ENCODE measurements at regions not wholly inside any gene's neighbourhood (a gene's known extent, or its start where the extent isn't known, plus 50 kb on each side); places are given as distances from the start of the nearest gene placed in this dataset.
A peak's percentile ranks its signal among the peaks of the same experiment; 100 is the strongest.
"Not testable (repeated sequence)": the region's sequence is repeated elsewhere in the genome, so short reads cannot be mapped to it uniquely, and the experiment has no call there.

DNA sequence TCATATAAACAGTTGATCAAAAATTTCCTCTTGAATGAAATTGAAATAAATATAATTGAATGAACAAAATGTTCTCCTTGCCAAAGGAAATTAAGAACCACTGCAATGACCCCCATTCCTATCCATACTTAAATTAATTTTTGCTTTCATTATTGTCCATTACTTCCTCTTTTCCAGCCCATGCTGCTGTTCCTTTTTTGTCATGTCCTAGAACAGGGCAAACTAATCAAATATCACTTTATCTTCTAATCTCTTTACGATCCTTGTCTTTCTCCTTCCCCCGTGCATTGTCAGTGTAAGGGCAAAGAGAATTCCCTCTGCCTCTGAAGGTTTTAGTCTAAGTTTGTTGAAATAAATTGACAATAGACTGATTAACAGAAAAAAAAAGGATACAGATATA lies 203.0 kb downstream of the CENPC start:
- WGBS (ENCODE audit: insufficient coverage) = no CpG with 5 or more reads among the region's 2 CpGs
- Histone ChIP-seq H3K27ac (ENCODE audit: low read length) (no peak overlapping the region), H3K9me3 (replicated peaks; ENCODE audit: control insufficient read depth, low read depth, low read length) (no peaks in the 10 kb centered on the region), H3K4me1 (ENCODE audit: control insufficient read depth, insufficient read depth, low read length) (no peaks in the 10 kb centered on the region), H3K27me3 (ENCODE audit: control insufficient read depth, insufficient read depth, low read length) (no peaks in the 10 kb centered on the region), H3K36me3 (ENCODE audit: control insufficient read depth, insufficient read depth, low read length) (no peaks in the 10 kb centered on the region), H3K4me3 (ENCODE audit: low read length) (no peak overlapping the region)
- DNase-seq = no peak

GRCh38 chr4:67333664-67334063 lies 211.6 kb downstream of the CENPC start:
- H3K36me3 ChIP-seq (ENCODE audit: control insufficient read depth, insufficient read depth, low read length) = no peaks in the 10 kb centered on the region
- H3K27me3 ChIP-seq (ENCODE audit: control insufficient read depth, insufficient read depth, low read length) = no peaks in the 10 kb centered on the region
- no peaks in the 10 kb centered on the region for H3K9me3 ChIP-seq (replicated peaks; ENCODE audit: control insufficient read depth, low read depth, low read length)
- WGBS (ENCODE audit: insufficient coverage) = 66% methylated on average over 2 of the region's 4 CpGs
- no peak overlapping the region for H3K27ac ChIP-seq (ENCODE audit: low read length)
- no peaks in the 10 kb centered on the region for H3K4me1 ChIP-seq (ENCODE audit: control insufficient read depth, insufficient read depth, low read length)
- peak; percentile 69 for DNase-seq
- no peak overlapping the region for H3K4me3 ChIP-seq (ENCODE audit: low read length)

DNA sequence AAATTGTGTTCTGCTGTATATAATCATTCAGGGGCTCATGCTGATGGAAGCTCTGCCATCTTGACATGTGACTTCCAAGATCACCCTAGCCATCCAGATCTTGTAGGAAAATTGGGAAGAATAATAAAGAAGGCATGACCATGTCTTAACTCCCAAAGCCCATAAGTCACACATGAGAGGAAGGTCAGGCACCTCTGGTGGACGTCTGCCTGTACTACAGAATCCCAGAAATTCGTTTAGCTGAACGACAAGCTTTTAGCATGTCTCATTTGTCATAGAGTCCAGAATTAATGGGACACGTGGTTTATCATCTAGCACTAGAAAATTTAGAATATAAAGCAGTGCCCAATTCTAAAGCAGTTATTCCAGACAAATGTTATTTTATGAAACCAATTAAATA lies 212.7 kb downstream of the CENPC start:
- no peak overlapping the region for H3K4me3 ChIP-seq (ENCODE audit: low read length)
- H3K27me3 ChIP-seq (ENCODE audit: control insufficient read depth, insufficient read depth, low read length) = no peaks in the 10 kb centered on the region
- no CpG with 5 or more reads among the region's 4 CpGs for WGBS (ENCODE audit: insufficient coverage)
- no peak overlapping the region for H3K27ac ChIP-seq (ENCODE audit: low read length)
- DNase-seq = no peak
- H3K4me1 ChIP-seq (ENCODE audit: control insufficient read depth, insufficient read depth, low read length) = no peaks in the 10 kb centered on the region
- H3K36me3 ChIP-seq (ENCODE audit: control insufficient read depth, insufficient read depth, low read length) = no peaks in the 10 kb centered on the region
- no peaks in the 10 kb centered on the region for H3K9me3 ChIP-seq (replicated peaks; ENCODE audit: control insufficient read depth, low read depth, low read length)

DNA sequence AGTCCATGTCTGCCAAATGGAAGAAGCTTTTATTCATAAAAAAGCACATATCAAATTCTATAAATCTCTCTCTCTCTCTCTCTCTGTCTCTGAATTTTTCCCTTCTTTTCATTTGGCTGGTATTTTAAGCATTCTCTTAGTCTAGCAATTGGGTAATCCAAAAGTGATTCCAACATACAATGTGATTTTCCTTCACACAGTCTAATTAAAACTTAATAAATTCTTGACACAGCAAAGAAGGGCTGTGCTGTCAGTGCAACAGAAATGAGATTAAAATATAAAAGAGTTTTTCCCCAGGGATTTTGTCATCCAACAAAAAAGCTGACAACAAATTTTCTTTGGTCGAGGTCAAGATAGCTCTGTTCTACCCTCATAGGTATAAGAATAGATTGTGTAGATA lies 216.9 kb downstream of the CENPC start:
- Histone ChIP-seq H3K27me3 (ENCODE audit: control insufficient read depth, insufficient read depth, low read length) (no peaks in the 10 kb centered on the region), H3K36me3 (ENCODE audit: control insufficient read depth, insufficient read depth, low read length) (no peaks in the 10 kb centered on the region), H3K4me3 (ENCODE audit: low read length) (no peak overlapping the region), H3K27ac (ENCODE audit: low read length) (no peak overlapping the region), H3K9me3 (replicated peaks; ENCODE audit: control insufficient read depth, low read depth, low read length) (no peaks in the 10 kb centered on the region), H3K4me1 (ENCODE audit: control insufficient read depth, insufficient read depth, low read length) (no peaks in the 10 kb centered on the region)
- DNase-seq = no peak
- no CpG with 5 or more reads among the region's 1 CpG for WGBS (ENCODE audit: insufficient coverage)

- H3K36me3 ChIP-seq (ENCODE audit: control insufficient read depth, insufficient read depth, low read length) = no peaks in the 10 kb centered on the region
- H3K9me3 ChIP-seq (replicated peaks; ENCODE audit: control insufficient read depth, low read depth, low read length) = no peaks in the 10 kb centered on the region
- H3K27ac ChIP-seq (ENCODE audit: low read length) = no peak overlapping the region
- 0% methylated on average over 1 of the region's 2 CpGs for WGBS (ENCODE audit: insufficient coverage)
- no peak overlapping the region for H3K4me3 ChIP-seq (ENCODE audit: low read length)
- H3K27me3 ChIP-seq (ENCODE audit: control insufficient read depth, insufficient read depth, low read length) = no peaks in the 10 kb centered on the region
- no peak for DNase-seq
- H3K4me1 ChIP-seq (ENCODE audit: control insufficient read depth, insufficient read depth, low read length) = no peaks in the 10 kb centered on the region
Measured at GRCh38 chr4:67328018-67328278, 217.4 kb downstream of the CENPC start.

- WGBS (ENCODE audit: insufficient coverage) = no CpG with 5 or more reads among the region's 6 CpGs
- no peaks in the 10 kb centered on the region for H3K9me3 ChIP-seq (replicated peaks; ENCODE audit: control insufficient read depth, low read depth, low read length)
- DNase-seq = peak; percentile 72
Measured at GRCh38 chr4:67327245-67328017, 217.9 kb downstream of the CENPC start.

GRCh38 chr4:67325791-67326190 lies 219.5 kb downstream of the CENPC start:
- whole genome bisulfite sequencing (ENCODE audit: insufficient coverage) = no CpG with 5 or more reads among the region's 2 CpGs
- Histone ChIP-seq H3K9me3 (replicated peaks; ENCODE audit: control insufficient read depth, low read depth, low read length) (no peaks in the 10 kb centered on the region), H3K27ac (ENCODE audit: low read length) (no peak overlapping the region), H3K36me3 (ENCODE audit: control insufficient read depth, insufficient read depth, low read length) (no peaks in the 10 kb centered on the region), H3K4me3 (ENCODE audit: low read length) (no peak overlapping the region), H3K4me1 (ENCODE audit: control insufficient read depth, insufficient read depth, low read length) (no peaks in the 10 kb centered on the region), H3K27me3 (ENCODE audit: control insufficient read depth, insufficient read depth, low read length) (no peaks in the 10 kb centered on the region)
- DNase-seq = no peak

More at GRCh38 chr4:67327245-67328017, 217.9 kb downstream of the CENPC start:
- Histone ChIP-seq H3K36me3 (ENCODE audit: control insufficient read depth, insufficient read depth, low read length) (no peaks in the 10 kb centered on the region), H3K27ac (ENCODE audit: low read length) (no peak overlapping the region), H3K4me3 (ENCODE audit: low read length) (no peak overlapping the region), H3K27me3 (ENCODE audit: control insufficient read depth, insufficient read depth, low read length) (no peaks in the 10 kb centered on the region), H3K4me1 (ENCODE audit: control insufficient read depth, insufficient read depth, low read length) (no peaks in the 10 kb centered on the region)

DNA sequence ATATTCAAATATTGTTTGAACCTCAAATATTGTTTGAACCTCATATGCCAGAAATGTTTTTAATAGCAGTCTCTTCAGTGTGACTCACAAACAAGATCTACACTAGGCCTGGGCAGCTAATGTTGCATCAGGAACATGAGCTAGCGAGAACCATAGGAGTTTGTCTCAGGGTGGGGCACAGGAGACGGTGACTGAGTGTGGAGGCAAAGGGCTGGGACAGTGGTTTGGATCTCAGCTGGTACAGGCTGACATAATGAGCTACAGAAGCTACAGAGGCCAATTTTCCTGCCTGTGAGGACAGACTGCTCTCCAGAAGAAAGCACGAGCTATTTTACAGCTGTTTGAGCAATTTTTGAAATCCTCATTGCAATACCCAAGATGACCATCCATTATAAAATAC lies 224.7 kb downstream of the CENPC start:
- no peaks in the 10 kb centered on the region for H3K27me3 ChIP-seq (ENCODE audit: control insufficient read depth, insufficient read depth, low read length)
- no peaks in the 10 kb centered on the region for H3K9me3 ChIP-seq (replicated peaks; ENCODE audit: control insufficient read depth, low read depth, low read length)
- H3K4me3 ChIP-seq (ENCODE audit: low read length) = no peak overlapping the region
- no peaks in the 10 kb centered on the region for H3K36me3 ChIP-seq (ENCODE audit: control insufficient read depth, insufficient read depth, low read length)
- H3K4me1 ChIP-seq (ENCODE audit: control insufficient read depth, insufficient read depth, low read length) = no peaks in the 10 kb centered on the region
- WGBS (ENCODE audit: insufficient coverage) = 58% methylated on average over 3 of the region's 3 CpGs
- no peak overlapping the region for H3K27ac ChIP-seq (ENCODE audit: low read length)
- DNase-seq = no peak

- H3K27me3 ChIP-seq (ENCODE audit: control insufficient read depth, insufficient read depth, low read length); H3K36me3 ChIP-seq (ENCODE audit: control insufficient read depth, insufficient read depth, low read length); H3K4me1 ChIP-seq (ENCODE audit: control insufficient read depth, insufficient read depth, low read length); H3K4me3 ChIP-seq (ENCODE audit: low read length); DNase-seq; H3K9me3 ChIP-seq (replicated peaks; ENCODE audit: control insufficient read depth, low read depth, low read length); H3K27ac ChIP-seq (ENCODE audit: low read length): not testable (repeated sequence)
- 80% methylated on average over 1 of the region's 6 CpGs for WGBS (ENCODE audit: insufficient coverage)
Measured at GRCh38 chr4:67319607-67320006, 225.7 kb downstream of the CENPC start.

DNA sequence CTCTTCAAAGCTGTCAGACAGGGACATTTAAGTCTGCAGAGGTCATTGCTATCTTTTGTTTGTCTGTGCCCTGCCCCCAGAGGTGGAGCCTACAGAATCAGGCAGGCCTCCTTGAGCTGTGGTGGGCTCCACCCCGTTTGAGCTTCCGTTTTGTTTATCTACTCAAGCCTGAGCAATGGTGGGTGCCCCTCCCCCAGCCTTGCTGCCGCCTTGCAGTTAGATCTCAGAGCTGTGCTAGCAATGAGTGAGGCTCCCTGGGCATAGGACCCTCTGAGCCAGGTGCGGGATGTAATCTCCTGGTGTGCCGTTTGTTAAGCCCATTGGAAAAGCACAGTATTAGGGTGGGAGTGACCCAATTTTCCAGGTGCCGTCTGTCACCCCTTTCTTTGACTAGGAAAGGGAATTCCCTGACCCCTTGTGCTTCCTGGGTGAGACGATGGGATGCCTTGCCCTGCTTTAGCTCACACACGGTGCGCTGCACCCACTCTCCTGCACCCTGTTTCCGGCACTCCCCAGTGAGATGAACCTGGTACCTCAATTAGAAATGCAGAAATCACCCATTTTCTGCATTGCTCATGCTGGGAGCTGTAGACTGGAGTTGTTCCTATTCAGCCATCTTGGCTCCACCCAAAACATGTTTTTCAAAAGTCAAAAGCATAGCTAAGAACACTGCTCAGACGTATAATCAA lies 244.7 kb downstream of the CENPC start:
- 70% methylated on average over 7 of the region's 11 CpGs for WGBS (ENCODE audit: insufficient coverage)
- H3K27ac ChIP-seq (ENCODE audit: low read length); H3K4me1 ChIP-seq (ENCODE audit: control insufficient read depth, insufficient read depth, low read length); H3K27me3 ChIP-seq (ENCODE audit: control insufficient read depth, insufficient read depth, low read length); H3K4me3 ChIP-seq (ENCODE audit: low read length); DNase-seq; H3K9me3 ChIP-seq (replicated peaks; ENCODE audit: control insufficient read depth, low read depth, low read length); H3K36me3 ChIP-seq (ENCODE audit: control insufficient read depth, insufficient read depth, low read length): not testable (repeated sequence)

Measured in muscle of leg (tissue), 3 donors.